ENCODE measurements at regions not wholly inside any gene's neighbourhood (a gene's known extent, or its start where the extent isn't known, plus 50 kb on each side); places are given as distances from the start of the nearest gene placed in this dataset.
"Not testable (repeated sequence)": the region's sequence is repeated elsewhere in the genome, so short reads cannot be mapped to it uniquely, and the experiment has no call there.

- CTCF ChIA-PET = interaction anchor here (0.5 to 2.8 kb wide), 4 partner anchors 18 to 468 kb away, joined by 3 to 17 read pairs (median 3); no protein-coding TSS in a partner anchor
- no peak for TF ChIP-seq CTCF (IDR thresholded peaks at IDR 0.05; ENCODE audit: low read depth, low read length)
- Histone ChIP-seq H3K27ac (ENCODE audit: low read depth, low read length) (no peak overlapping the region), H3K9me3 (ENCODE audit: control insufficient read depth, insufficient read depth, low read length) (no peaks in the 10 kb centered on the region), H3K27me3 (ENCODE audit: control insufficient read depth, insufficient read depth, low read length) (no peaks in the 10 kb centered on the region), H3K4me3 (ENCODE audit: low read depth, low read length) (no peak overlapping the region)
- no peak for DNase-seq (ENCODE audit: low read depth, low spot score)
- POLR2A ChIA-PET = no interaction called here
These were observed 173.2 kb downstream of the PRELID2 start for GRCh38 chr5:145661737-145662485.

- Histone ChIP-seq H3K27ac (ENCODE audit: low read depth, low read length) (no peak overlapping the region), H3K27me3 (ENCODE audit: control insufficient read depth, insufficient read depth, low read length) (no peaks in the 10 kb centered on the region), H3K9me3 (ENCODE audit: control insufficient read depth, insufficient read depth, low read length) (no peaks in the 10 kb centered on the region), H3K4me3 (ENCODE audit: low read depth, low read length) (no peak overlapping the region)
- POLR2A ChIA-PET = no interaction called here
- CTCF ChIA-PET = interaction anchor here (0.9 to 2.8 kb wide), 2 partner anchors 21 to 164 kb away, joined by 3 to 17 read pairs; no protein-coding TSS in a partner anchor
- TF ChIP-seq CTCF (IDR thresholded peaks at IDR 0.05; ENCODE audit: low read depth, low read length) = no peak
- no peak for DNase-seq (ENCODE audit: low read depth, low spot score)
These were observed 174.1 kb downstream of the PRELID2 start for GRCh38 chr5:145660897-145661640.

GRCh38 chr5:145658435-145658834 is 176.7 kb downstream of the PRELID2 start:
- no peak overlapping the region for H3K4me3 ChIP-seq (ENCODE audit: low read depth, low read length)
- POLR2A ChIA-PET = no interaction called here
- TF ChIP-seq CTCF (IDR thresholded peaks at IDR 0.05; ENCODE audit: low read depth, low read length) = no peak
- CTCF ChIA-PET = interaction anchor here (1.4 kb wide), 1 partner anchor 168 kb away, joined by 4 read pairs; no protein-coding TSS in a partner anchor
- DNase-seq (ENCODE audit: low read depth, low spot score) = no peak
- no peaks in the 10 kb centered on the region for H3K9me3 ChIP-seq (ENCODE audit: control insufficient read depth, insufficient read depth, low read length)
- H3K27ac ChIP-seq (ENCODE audit: low read depth, low read length) = no peak overlapping the region
- no peaks in the 10 kb centered on the region for H3K27me3 ChIP-seq (ENCODE audit: control insufficient read depth, insufficient read depth, low read length)

GRCh38 chr5:145652700-145653099 is 182.4 kb downstream of the PRELID2 start:
- H3K4me3 ChIP-seq (ENCODE audit: low read depth, low read length); POLR2A ChIA-PET; H3K27ac ChIP-seq (ENCODE audit: low read depth, low read length); H3K27me3 ChIP-seq (ENCODE audit: control insufficient read depth, insufficient read depth, low read length); DNase-seq (ENCODE audit: low read depth, low spot score); H3K9me3 ChIP-seq (ENCODE audit: control insufficient read depth, insufficient read depth, low read length); CTCF ChIA-PET: not testable (repeated sequence)

- H3K27me3 ChIP-seq (ENCODE audit: control insufficient read depth, insufficient read depth, low read length); H3K9me3 ChIP-seq (ENCODE audit: control insufficient read depth, insufficient read depth, low read length); H3K27ac ChIP-seq (ENCODE audit: low read depth, low read length); POLR2A ChIA-PET; CTCF ChIA-PET; H3K4me3 ChIP-seq (ENCODE audit: low read depth, low read length): not testable (repeated sequence)
- DNase-seq (ENCODE audit: low read depth, low spot score) = peak; percentile 41
These were observed 188.0 kb downstream of the PRELID2 start for GRCh38 chr5:145647137-145647536.

GRCh38 chr5:145643214-145643613 is 191.9 kb downstream of the PRELID2 start:
- H3K4me3 ChIP-seq (ENCODE audit: low read depth, low read length); H3K9me3 ChIP-seq (ENCODE audit: control insufficient read depth, insufficient read depth, low read length); CTCF ChIA-PET; H3K27ac ChIP-seq (ENCODE audit: low read depth, low read length); POLR2A ChIA-PET; H3K27me3 ChIP-seq (ENCODE audit: control insufficient read depth, insufficient read depth, low read length); DNase-seq (ENCODE audit: low read depth, low spot score): not testable (repeated sequence)

All from AG04450 (cell line).